ENCODE measurements at regions not wholly inside any gene's neighbourhood (a gene's known extent, or its start where the extent isn't known, plus 50 kb on each side); places are given as distances from the start of the nearest gene placed in this dataset.
A peak's percentile ranks its signal among the peaks of the same experiment; 100 is the strongest.

GRCh38 chr4:42786350-42787078, 106.0 kb upstream of the GRXCR1 start:
- DNase-seq (ENCODE audit: extremely low spot score, unreplicated experiment): no peak
- Mint-ChIP-seq H3K36me3 (no peaks in the 10 kb centered on the region), H3K4me1 (ENCODE audit: unreplicated experiment) (no peaks in the 10 kb centered on the region), H3K9me3 (no peaks in the 10 kb centered on the region), H3K4me3 (no peak overlapping the region), H3K27ac (no peak overlapping the region), H3K27me3 (no peaks in the 10 kb centered on the region)
- no peak for TF ChIP-seq CTCF (conservative IDR thresholded peaks at IDR 0.05)

- Mint-ChIP-seq H3K27ac (no peak overlapping the region), H3K4me1 (ENCODE audit: unreplicated experiment) (no peaks in the 10 kb centered on the region), H3K36me3 (no peaks in the 10 kb centered on the region), H3K9me3 (no peaks in the 10 kb centered on the region), H3K4me3 (no peak overlapping the region), H3K27me3 (no peaks in the 10 kb centered on the region)
- DNase-seq (ENCODE audit: extremely low spot score, unreplicated experiment): no peak
- TF ChIP-seq CTCF (conservative IDR thresholded peaks at IDR 0.05): no peak
Observed at GRCh38 chr4:42785817-42786216, 106.7 kb upstream of the GRXCR1 start.

GRCh38 chr4:42781315-42781714, 111.2 kb upstream of the GRXCR1 start:
- H3K27me3 Mint-ChIP-seq: no peaks in the 10 kb centered on the region
- no peaks in the 10 kb centered on the region for H3K9me3 Mint-ChIP-seq
- H3K27ac Mint-ChIP-seq: no peak overlapping the region
- no peak for TF ChIP-seq CTCF (conservative IDR thresholded peaks at IDR 0.05)
- no peak overlapping the region for H3K4me3 Mint-ChIP-seq
- H3K4me1 Mint-ChIP-seq (ENCODE audit: unreplicated experiment): no peaks in the 10 kb centered on the region
- no peaks in the 10 kb centered on the region for H3K36me3 Mint-ChIP-seq
- DNase-seq (ENCODE audit: extremely low spot score, unreplicated experiment): no peak

- H3K36me3 Mint-ChIP-seq: no peaks in the 10 kb centered on the region
- no peaks in the 10 kb centered on the region for H3K4me1 Mint-ChIP-seq (ENCODE audit: unreplicated experiment)
- no peaks in the 10 kb centered on the region for H3K9me3 Mint-ChIP-seq
- DNase-seq (ENCODE audit: extremely low spot score, unreplicated experiment): no peak
- no peaks in the 10 kb centered on the region for H3K27me3 Mint-ChIP-seq
- no peak overlapping the region for H3K27ac Mint-ChIP-seq
- H3K4me3 Mint-ChIP-seq: no peak overlapping the region
- TF ChIP-seq CTCF (conservative IDR thresholded peaks at IDR 0.05): no peak
Observed at GRCh38 chr4:42778349-42778748, 114.2 kb upstream of the GRXCR1 start.

GRCh38 chr4:42768125-42768748, 111.3 kb upstream of the ATP8A1 start:
- H3K4me3 Mint-ChIP-seq: no peak overlapping the region
- H3K27me3 Mint-ChIP-seq: no peaks in the 10 kb centered on the region
- DNase-seq (ENCODE audit: extremely low spot score, unreplicated experiment): no peak
- H3K9me3 Mint-ChIP-seq: no peaks in the 10 kb centered on the region
- H3K27ac Mint-ChIP-seq: no peak overlapping the region
- TF ChIP-seq CTCF (conservative IDR thresholded peaks at IDR 0.05): peak; percentile 32
- H3K36me3 Mint-ChIP-seq: no peaks in the 10 kb centered on the region
- no peaks in the 10 kb centered on the region for H3K4me1 Mint-ChIP-seq (ENCODE audit: unreplicated experiment)

Data from type B pancreatic cell (in vitro differentiated cells).